MM.1S (cell line): ENCODE measurements at regions not wholly inside any gene's neighbourhood (a gene's known extent, or its start where the extent isn't known, plus 50 kb on each side); places are given as distances from the start of the nearest gene placed in this dataset.

ENCODE experiments used
- DNase-seq: peaks from one replicate; pipeline ENCODE4 v3.0.0-alpha.2; 2015
- H2AFZ ChIP-seq: fragments of 300-600 bp; sonication (generic); 2 replicates; pipeline ENCODE4 v1.6.0; 2016; ENCODE audit warnings: antibody characterized with exemption, low read length
- H3F3A ChIP-seq: fragments of 300-600 bp; sonication (generic); 2 replicates; pipeline ENCODE4 v1.6.1; 2016; ENCODE audit warnings: mild to moderate bottlenecking, antibody characterized with exemption, low read length, moderate library complexity, mixed read lengths; ENCODE audit not compliant: insufficient read depth
- H3K27ac ChIP-seq: fragments of 300-600 bp; sonication (generic); 2 replicates; pipeline ENCODE4 v1.5.1; 2016; ENCODE audit warnings: mild to moderate bottlenecking, low read length
- H3K27me3 ChIP-seq: fragments of 300-600 bp; sonication (generic); replicated peaks from 2 replicates; pipeline ENCODE4 v1.6.0; 2016; ENCODE audit warnings: low read length; ENCODE audit not compliant: insufficient read depth
- H3K36me3 ChIP-seq: fragments of 300-600 bp; sonication (generic); replicated peaks from 2 replicates; pipeline ENCODE4 v1.6.1; 2016; ENCODE audit warnings: mild to moderate bottlenecking, low read length, mixed read lengths; ENCODE audit not compliant: insufficient read depth
- H3K4me1 ChIP-seq: fragments of 300-600 bp; sonication (generic); 2 replicates; pipeline ENCODE4 v1.6.1; 2016; ENCODE audit warnings: low read length, mixed read lengths
- H3K4me2 ChIP-seq: fragments of 300-600 bp; sonication (generic); 2 replicates; pipeline ENCODE4 v1.6.0; 2016; ENCODE audit warnings: low read depth, low read length
- H3K4me3 ChIP-seq: fragments of 300-600 bp; sonication (generic); 2 replicates; pipeline ENCODE4 v1.5.1; 2016; ENCODE audit warnings: low read length, mixed read lengths
- H3K79me2 ChIP-seq: fragments of 300-600 bp; sonication (generic); 2 replicates; pipeline ENCODE4 v1.6.1; 2016; ENCODE audit warnings: mixed run types, low read length, mixed read lengths
- H3K9ac ChIP-seq: fragments of 300-600 bp; sonication (generic); 2 replicates; pipeline ENCODE4 v1.6.1; 2016; ENCODE audit warnings: low read length, mixed read lengths
- H3K9me2 ChIP-seq: fragments of 300-600 bp; sonication (generic); replicated peaks from 2 replicates; pipeline ENCODE4 v1.6.1; 2016; ENCODE audit warnings: mild to moderate bottlenecking, low read length, mixed read lengths; ENCODE audit not compliant: insufficient read depth
- H3K9me3 ChIP-seq: fragments of 300-600 bp; sonication (generic); replicated peaks from 2 replicates; pipeline ENCODE4 v1.6.1; 2016; ENCODE audit warnings: mild to moderate bottlenecking, low read length, mixed read lengths; ENCODE audit not compliant: insufficient read depth
- H4K20me1 ChIP-seq: fragments of 300-600 bp; sonication (generic); 2 replicates; pipeline ENCODE4 v1.6.1; 2016; ENCODE audit warnings: mild to moderate bottlenecking, low read length, moderate library complexity, mixed read lengths; ENCODE audit not compliant: insufficient read depth
- EZH2 ChIP-seq: fragments of 300-600 bp; sonication (generic); optimal IDR thresholded peaks from 2 replicates; pipeline ENCODE3; 2017; ENCODE audit warnings: low read depth, mild to moderate bottlenecking, antibody characterized with exemption, low read length, mixed read lengths
- EZH2phosphoT487 ChIP-seq: fragments of 300-600 bp; sonication (generic); IDR thresholded peaks from 2 replicates; pipeline ENCODE4 v1.6.1; 2018; ENCODE audit warnings: antibody characterized with exemption, low read length
- TF ChIP-seq, protein P1 (sequence below): fragments of 300-600 bp; sonication (generic); IDR thresholded peaks from 2 replicates; pipeline ENCODE4 v1.5.1; 2016; ENCODE audit warnings: antibody characterized with exemption, low read length, mixed read lengths

GRCh38 chr3:94654096-94654495 is 591.2 kb downstream of the NSUN3 start:
- Histone ChIP-seq H3K9me3 (no peaks in the 10 kb centered on the region), H2AFZ (no peak overlapping the region), H3K36me3 (no peaks in the 10 kb centered on the region), H3K27ac (no peak overlapping the region), H3K79me2 (no peaks in the 10 kb centered on the region), H3K4me3 (no peak overlapping the region), H3K9me2 (no peaks in the 10 kb centered on the region), H3K9ac (no peak overlapping the region), H3F3A (0 out of 2 replicates have a peak, but pooled peaks cover 3% of the 10 kb centered on the region), H3K4me1 (peaks cover 4% of the 10 kb centered on the region; the same call in 1 of the 2 replicates), H4K20me1 (no peaks in the 10 kb centered on the region), H3K27me3 (no peaks in the 10 kb centered on the region), H3K4me2 (no peak overlapping the region)
- no peak for DNase-seq
- TF ChIP-seq EZH2phosphoT487 (no peak), EZH2 (no peak)
- TF ChIP-seq, protein P1, sequence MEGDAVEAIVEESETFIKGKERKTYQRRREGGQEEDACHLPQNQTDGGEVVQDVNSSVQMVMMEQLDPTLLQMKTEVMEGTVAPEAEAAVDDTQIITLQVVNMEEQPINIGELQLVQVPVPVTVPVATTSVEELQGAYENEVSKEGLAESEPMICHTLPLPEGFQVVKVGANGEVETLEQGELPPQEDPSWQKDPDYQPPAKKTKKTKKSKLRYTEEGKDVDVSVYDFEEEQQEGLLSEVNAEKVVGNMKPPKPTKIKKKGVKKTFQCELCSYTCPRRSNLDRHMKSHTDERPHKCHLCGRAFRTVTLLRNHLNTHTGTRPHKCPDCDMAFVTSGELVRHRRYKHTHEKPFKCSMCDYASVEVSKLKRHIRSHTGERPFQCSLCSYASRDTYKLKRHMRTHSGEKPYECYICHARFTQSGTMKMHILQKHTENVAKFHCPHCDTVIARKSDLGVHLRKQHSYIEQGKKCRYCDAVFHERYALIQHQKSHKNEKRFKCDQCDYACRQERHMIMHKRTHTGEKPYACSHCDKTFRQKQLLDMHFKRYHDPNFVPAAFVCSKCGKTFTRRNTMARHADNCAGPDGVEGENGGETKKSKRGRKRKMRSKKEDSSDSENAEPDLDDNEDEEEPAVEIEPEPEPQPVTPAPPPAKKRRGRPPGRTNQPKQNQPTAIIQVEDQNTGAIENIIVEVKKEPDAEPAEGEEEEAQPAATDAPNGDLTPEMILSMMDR = no peak

GRCh38 chr3:94665922-94666321 is 603.1 kb downstream of the NSUN3 start:
- no peak for TF ChIP-seq EZH2
- no peak for TF ChIP-seq EZH2phosphoT487
- TF ChIP-seq, protein P1 = no peak
- Histone ChIP-seq H3K9me2 (no peaks in the 10 kb centered on the region), H4K20me1 (no peaks in the 10 kb centered on the region), H3K4me1 (no peaks in the 10 kb centered on the region), H3K4me2 (no peak overlapping the region), H3F3A (no peaks in the 10 kb centered on the region), H3K9ac (no peak overlapping the region), H3K9me3 (no peaks in the 10 kb centered on the region), H3K27me3 (no peaks in the 10 kb centered on the region), H3K27ac (no peak overlapping the region), H3K4me3 (no peak overlapping the region), H2AFZ (no peak overlapping the region), H3K36me3 (no peaks in the 10 kb centered on the region), H3K79me2 (no peaks in the 10 kb centered on the region)
- no peak for DNase-seq

DNA sequence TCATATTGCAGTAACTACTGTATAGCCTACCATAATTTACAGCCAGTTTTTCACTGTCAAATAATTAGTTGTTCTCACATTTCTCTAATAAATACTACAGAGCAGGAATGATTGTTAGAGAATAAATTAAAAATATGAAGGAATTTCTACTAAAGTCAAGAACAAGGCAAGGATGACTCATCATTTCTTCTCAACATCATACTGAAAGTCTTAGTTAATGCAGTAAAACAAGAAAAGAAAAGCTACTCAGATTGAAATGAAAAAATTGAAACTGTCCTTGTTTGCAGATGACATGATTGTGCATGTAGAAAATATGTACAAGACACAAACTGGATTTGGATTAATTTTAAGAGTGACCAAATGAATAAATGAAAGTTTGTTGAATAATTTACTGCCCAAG is 608.2 kb downstream of the NSUN3 start:
- no peaks in the 10 kb centered on the region for H3K36me3 ChIP-seq
- H3K27ac ChIP-seq = no peak overlapping the region
- H3K9me2 ChIP-seq = no peaks in the 10 kb centered on the region
- H3K9me3 ChIP-seq = no peaks in the 10 kb centered on the region
- H3K79me2 ChIP-seq = no peaks in the 10 kb centered on the region
- no peak for DNase-seq
- H3K4me2 ChIP-seq = no peak overlapping the region
- no peaks in the 10 kb centered on the region for H3F3A ChIP-seq
- no peaks in the 10 kb centered on the region for H4K20me1 ChIP-seq
- TF ChIP-seq EZH2phosphoT487 (no peak), EZH2 (no peak)
- TF ChIP-seq, protein P1 = no peak
- no peak overlapping the region for H3K4me3 ChIP-seq
- H3K27me3 ChIP-seq = no peaks in the 10 kb centered on the region
- no peaks in the 10 kb centered on the region for H3K4me1 ChIP-seq
- no peak overlapping the region for H3K9ac ChIP-seq
- H2AFZ ChIP-seq = no peak overlapping the region
